GM18861 (cell line): ENCODE measurements at regions not wholly inside any gene's neighbourhood (a gene's known extent, or its start where the extent isn't known, plus 50 kb on each side); places are given as distances from the start of the nearest gene placed in this dataset.
"Not testable (repeated sequence)": the region's sequence is repeated elsewhere in the genome, so short reads cannot be mapped to it uniquely, and the experiment has no call there.

Source experiments
- ATAC-seq: cut with Tn5 transposase; IDR thresholded peaks from one replicate; pipeline ENCODE4 v1.9.1; 2021; ENCODE audit not compliant: unreplicated experiment

DNA sequence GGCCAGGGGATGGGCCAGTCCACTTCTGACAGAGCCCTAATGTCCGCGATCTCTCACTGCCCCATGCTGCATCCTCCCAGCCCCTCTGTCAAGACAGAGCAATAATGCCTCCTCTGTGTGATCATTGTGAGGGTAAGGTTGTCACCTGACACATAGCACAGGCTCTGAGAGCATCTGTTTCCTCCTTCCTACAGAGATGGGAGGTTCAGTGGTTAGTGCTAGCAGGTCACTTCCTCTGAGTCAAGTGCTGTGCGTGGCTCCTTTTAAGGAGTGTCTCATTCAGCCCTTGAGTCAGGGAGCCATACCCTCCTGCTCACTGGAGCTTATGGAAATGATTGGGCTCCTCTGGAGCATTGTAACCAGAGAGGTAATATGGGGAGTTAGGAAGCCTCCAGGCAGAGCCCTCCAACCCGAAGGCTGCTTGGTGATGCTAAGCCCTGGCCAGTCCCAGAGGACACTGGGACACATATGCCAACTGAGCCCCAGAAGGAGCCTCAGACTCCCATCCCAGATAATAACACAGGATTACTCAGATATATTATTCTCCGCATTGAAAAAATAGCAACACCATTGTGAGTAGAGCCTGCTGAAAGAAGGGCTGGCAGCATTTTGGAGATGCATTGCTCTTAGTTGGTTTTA lies 189.0 kb downstream of the GALNT1 start:
- no peak for ATAC-seq

DNA sequence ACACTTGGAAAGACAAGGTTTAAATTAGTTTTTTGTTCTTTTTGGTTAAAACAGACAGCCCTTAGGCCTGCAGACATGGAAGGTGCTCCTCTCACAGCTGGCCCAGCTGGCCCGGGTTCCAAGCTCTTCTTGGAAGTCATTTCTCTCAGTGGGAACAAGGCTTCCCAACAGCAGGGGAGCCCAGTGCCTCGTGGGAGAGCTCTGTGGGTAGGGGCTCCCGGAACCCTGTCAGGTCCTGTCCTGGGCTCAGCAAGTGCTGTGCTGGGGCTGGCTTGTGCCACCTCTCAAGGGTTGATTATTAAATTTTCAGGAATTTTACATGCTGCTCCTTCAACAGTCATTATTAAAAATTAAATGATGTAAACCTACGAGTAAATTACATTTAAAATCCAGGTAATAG lies 189.6 kb downstream of the GALNT1 start:
- no peak for ATAC-seq

DNA sequence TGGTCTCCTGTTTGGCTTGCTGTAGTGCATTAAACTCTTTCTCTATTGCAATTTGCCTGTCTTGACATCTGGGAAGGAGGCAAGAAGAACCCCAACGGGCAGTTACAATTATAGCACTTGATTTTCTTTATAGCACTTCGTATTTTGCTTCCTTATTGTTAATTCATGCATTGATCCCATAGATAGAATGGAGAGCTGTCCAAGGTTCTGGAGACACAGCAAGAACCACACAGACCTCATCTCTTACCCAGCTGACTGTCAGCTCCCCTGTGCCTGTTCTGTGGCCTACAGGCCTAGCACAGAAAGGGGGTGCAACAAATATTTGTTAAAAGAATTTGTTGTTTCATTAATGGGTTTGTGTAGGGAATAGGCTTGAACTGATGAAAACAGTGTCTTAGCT lies 194.3 kb downstream of the GALNT1 start:
- no peak for ATAC-seq

GRCh38 chr18:35776473-35776872 lies 194.9 kb downstream of the GALNT1 start:
- no peak for ATAC-seq

- no peak for ATAC-seq
These were observed 195.4 kb upstream of the RMP24 start for GRCh38 chr18:35777039-35777438.

GRCh38 chr18:35778850-35779627 lies 193.4 kb upstream of the RMP24 start:
- no peak for ATAC-seq

DNA sequence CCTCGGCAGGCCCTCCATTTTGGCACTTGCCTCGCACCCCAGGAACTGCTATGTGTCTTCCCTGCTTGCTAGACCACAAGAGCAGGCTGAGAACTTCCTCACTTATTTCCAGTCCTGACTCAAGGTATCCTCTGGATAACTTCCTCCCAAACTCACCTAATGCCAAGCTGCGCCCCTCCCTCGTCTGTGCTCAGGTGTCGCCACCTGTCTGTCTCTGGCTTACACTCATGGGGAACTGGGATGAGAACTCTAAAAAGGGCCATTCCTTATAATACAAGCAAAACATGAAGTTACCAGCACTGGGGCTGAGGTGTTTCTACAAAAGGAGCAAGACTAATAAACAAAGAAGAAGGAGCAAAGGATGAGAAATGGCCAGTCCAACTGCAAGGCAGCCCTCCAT lies 191.5 kb upstream of the RMP24 start:
- ATAC-seq: no peak

GRCh38 chr18:35782926-35783325 lies 189.6 kb upstream of the RMP24 start:
- ATAC-seq: no peak

GRCh38 chr18:35786365-35787042 lies 186.0 kb upstream of the RMP24 start:
- ATAC-seq: peak; percentile 52

DNA sequence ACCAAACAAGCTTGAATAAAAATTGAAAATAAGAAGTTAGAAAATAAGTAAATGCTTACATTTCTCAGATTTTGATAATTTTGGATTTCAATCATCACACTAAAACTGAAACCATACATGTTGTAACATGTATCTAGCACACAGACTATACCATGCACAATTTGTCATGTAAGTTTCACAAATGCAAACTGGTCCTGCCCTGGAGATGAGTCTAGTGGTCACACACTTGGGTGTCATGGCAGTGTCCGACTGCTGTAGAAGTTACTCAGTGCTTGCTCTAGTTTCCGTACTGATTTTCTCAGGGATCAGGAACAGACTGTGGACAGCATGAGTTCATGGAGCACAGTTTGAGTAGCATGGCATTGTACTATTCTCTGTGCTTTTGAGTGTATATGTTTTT lies 182.9 kb upstream of the RMP24 start:
- no peak for ATAC-seq

GRCh38 chr18:35797948-35798347 lies 174.5 kb upstream of the RMP24 start:
- ATAC-seq: no peak

DNA sequence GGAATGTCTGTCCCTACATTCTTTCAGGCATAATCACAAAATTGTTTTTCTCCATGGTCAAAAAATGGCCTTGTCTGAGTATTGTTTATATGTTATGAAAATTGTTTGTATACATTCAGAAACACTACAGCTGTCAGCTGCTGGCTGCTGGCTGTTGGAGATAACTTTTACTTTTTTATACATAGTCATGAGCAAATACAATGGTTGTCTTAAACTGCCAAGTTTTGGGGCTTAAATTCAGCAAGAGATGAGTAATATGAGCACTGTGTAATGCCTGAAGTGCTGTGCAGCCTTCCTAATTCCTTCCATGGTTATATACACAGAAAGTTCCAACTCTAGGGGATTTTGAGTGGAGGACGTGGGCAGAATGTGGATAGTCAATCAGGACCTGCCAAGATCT lies 168.9 kb upstream of the RMP24 start:
- ATAC-seq: no peak

GRCh38 chr18:35804377-35804776 lies 168.1 kb upstream of the RMP24 start:
- no peak for ATAC-seq

GRCh38 chr18:35807811-35808335 lies 164.6 kb upstream of the RMP24 start:
- ATAC-seq: no peak

DNA sequence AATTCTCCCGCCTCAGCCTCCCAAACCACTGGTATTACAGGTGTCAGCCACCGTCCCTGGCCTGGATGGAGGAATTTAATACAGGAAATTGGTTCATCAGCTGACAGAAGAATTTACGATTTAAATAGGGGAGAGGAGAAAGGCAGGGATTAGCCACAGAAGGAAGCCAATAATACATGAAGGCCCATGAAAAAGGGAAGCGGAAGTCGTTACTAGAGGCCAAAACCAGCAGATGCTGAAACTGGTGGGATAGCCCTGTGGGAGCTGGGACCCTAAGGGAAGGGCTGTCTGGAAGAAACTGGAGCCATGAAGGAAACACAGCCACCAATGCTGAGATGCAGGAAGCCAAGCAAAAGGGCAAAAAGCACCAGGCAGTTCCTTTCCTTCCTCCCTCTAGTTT lies 163.7 kb upstream of the RMP24 start:
- ATAC-seq: no peak

DNA sequence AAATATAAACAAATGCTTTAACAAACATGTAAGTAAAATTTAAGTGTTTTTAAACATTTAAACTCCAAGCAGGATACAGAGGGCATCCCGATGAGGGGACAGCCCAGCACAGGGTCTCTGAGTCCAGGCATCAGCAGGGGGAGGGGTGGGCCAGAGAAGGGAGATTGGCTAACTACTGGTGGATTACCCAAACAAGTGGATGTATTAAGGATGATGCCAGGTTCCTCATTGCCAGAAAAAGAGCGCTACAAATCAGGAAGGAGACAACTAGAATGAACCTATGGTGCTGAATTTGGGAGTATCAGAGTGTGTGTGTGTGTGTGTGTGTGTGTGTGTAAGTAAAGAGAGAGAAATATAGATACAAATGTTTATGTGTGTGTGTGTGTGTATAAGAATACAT lies 162.0 kb upstream of the RMP24 start:
- no peak for ATAC-seq

- no peak for ATAC-seq
These were observed 160.6 kb upstream of the RMP24 start for GRCh38 chr18:35811896-35812295.

- ATAC-seq: not testable (repeated sequence)
These were observed 157.5 kb upstream of the RMP24 start for GRCh38 chr18:35815011-35815410.

DNA sequence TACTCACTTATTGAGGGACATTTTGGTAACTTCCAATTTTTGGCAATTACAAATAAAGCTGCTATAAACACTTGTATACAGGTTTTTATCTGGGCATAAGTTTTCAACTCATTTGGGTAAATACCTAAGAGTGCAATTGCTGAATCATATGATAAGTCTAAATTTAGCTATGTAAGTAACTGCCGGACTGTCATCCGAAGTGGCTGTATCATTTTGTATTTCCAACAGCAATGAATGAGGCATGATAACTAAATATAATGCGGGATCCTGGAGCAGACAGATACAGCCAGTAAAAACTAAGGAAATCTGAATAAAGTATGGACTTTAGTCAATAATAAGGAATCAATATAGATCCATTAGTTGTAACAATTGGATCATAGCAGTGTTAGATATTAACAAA lies 156.5 kb upstream of the RMP24 start:
- no peak for ATAC-seq

GRCh38 chr18:35817604-35818352 lies 154.7 kb upstream of the RMP24 start:
- no peak for ATAC-seq

- no peak for ATAC-seq
These were observed 154.2 kb upstream of the RMP24 start for GRCh38 chr18:35818353-35818667.
